SIG-M5 treated with dmso at 0.1 percent for 504 hours (cell line): ENCODE measurements at regions not wholly inside any gene's neighbourhood (a gene's known extent, or its start where the extent isn't known, plus 50 kb on each side); places are given as distances from the start of the nearest gene placed in this dataset.

Source experiments
- DNase-seq: peaks from one replicate; lab custom pipeline; 2025; ENCODE audit not compliant: unreplicated experiment; lab: John Stamatoyannopoulos, UW

DNA sequence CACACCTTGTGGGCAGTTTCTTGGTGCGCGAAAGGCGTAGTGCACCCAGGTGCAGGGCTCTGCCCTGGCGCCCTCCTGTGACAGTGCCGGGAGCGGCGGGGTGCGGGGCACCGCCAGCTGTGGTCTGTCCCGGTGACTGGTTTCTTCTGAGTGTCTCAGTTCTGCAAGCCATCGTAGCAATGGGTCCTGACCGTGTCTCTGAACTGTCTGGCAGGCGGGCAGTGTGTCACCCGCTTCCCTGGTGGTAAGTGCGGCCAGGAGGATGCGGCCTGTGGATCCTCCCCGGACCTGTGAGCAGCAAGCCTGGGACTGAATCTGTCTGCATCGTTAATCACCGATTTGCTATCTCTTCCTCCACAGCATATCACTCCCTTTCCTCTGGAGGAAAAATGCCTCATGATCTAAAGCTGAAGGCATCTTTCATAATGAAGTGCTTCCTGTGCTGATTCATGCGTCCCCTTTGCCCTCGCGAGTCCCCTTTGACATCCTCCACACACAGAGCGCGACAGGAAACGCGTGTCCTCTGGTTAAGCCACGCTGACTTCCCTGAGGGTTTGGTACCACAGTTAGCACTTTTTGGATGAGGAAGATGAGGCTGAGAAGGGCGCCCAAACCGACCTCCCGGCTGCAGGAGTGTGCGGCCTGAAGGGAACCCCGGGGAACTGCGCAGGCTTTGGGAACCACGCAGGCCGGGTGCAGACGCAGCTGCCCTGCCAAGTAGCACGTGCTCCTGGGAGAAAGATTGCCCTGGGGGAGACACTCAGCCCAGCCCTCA, 416.0 kb upstream of the HS6ST1 start:
- no peak for DNase-seq

DNA sequence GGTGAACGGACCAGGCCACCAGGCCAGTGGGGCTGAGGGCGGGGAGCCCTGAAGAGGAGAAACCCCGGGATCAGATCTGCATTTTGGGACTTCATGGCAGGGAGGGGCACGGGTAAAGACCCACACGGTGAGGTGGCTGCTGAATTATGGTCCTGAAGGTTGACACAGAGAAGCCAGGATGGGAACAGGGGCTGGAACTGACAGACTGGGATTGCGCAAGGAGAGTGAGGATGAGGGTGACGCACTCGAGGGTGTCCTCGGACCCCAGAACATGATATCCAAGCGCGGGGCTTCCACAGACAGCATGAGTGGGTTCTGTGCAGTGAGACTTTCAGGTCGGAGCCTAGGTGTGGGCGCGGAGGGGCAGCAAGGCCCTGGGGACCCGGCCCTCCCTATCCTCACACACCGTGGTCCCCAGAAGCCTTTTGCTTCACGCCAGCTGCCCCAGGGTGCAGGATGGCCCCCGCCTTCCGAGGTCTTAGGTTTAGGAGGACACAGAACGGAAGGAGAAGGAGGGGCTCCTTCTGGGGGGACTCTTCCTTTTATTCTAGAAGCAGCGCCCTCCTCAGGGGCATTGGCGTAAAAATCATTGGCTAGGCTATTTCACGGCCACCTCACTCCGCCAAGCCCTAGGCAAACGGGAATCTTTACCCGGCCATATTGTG, 416.8 kb upstream of the HS6ST1 start:
- DNase-seq = no peak

DNA sequence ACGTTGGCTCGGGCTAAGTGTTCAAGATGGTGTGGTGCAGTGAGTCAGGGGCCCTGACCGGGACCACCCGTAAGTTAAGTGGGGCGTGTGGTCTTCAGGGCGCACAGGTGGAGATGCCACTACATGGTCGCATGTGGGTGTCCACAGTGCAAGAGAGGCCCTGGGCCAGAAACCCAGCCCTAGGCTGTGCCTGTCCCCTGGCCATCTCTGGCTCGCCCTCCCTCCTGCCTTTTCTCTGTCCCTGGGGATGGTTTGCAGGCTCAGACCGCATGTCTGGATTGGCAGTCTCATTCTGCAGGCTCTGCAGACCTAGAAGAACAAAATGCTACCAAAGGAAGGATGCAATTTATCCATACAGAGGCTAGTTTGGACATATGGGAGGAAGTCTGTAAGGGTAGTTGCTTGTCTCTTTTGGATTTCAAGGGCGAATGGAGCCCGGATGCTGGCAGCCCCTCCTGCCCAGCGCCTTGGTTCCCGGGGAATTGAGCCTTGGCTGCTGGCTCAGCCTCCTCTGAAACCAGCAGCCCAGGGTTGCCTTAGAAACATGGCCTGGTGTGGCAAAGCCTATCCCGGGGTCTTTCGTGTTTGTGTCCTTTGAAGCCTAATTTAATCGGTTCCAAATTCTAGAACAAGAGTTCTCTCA, 417.5 kb upstream of the HS6ST1 start:
- no peak for DNase-seq

- peak; percentile 2 for DNase-seq
Observed at GRCh38 chr2:128736689-128737545, 418.2 kb upstream of the HS6ST1 start.

DNA sequence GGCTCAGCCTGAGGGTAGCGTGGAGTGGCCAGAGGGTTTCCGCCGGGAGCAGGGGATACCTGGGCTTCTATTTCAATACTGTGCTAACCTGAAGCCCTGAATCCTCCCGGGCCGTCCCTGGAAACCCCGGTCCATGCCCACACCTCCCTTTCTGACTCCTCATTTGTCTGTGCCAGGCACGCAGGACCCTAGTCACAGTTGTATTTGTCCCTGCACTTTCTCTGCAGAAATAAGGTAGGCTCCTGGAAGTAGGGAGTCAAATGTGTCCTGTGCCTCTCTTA, 418.8 kb upstream of the HS6ST1 start:
- DNase-seq = no peak

DNA sequence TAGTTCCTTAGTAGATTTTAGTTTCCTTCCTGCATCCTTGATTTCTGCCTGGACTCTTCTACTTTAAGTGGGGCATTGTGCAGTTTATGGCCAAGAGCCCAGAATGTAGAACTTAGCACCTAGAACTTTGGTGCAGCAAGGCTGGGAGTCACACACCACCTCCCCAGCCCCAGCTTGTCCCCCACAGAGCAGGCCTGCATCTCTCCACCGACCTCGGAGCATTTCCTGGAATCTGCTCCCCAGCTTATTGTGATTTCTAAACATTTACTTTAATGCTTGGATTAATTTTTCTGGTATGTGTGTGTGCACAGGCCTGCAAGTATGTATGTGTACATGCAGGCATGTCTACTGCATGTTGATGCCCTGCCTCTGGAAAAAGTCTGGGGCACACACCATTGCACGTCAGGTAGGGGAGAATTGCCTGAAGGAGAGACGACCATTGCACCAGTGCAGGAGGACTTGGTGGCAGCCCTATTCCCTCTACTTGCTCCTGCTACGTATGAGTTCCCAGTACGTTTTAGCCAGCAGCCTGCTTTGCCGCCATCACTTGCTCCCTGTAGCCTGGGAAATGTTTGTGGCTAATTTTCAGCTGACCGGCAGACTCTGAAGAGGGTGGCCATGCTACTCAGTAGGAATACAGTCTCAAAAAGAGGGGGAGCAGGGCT, 419.9 kb upstream of the HS6ST1 start:
- DNase-seq = no peak

DNA sequence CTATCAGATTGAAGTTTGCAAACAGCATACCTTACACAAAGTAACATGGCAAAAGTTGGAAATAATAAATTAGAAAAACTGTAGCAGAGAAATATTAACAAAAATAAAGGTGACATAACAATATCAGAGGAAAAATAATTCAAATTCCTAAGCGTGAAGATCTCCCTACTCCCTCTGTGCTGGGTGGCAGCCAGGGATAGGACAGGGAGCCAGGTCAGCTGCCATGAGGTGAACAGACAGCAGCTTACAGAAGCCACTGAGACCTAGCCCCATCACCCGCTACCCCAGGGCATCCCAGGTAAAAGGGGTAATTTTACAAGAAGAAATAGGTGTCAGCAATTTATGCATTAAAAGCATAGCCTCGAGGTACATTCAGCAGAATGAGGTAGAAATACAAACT, 423.8 kb upstream of the HS6ST1 start:
- DNase-seq = no peak

GRCh38 chr2:128745946-128746345, 427.3 kb upstream of the HS6ST1 start:
- DNase-seq = no peak

GRCh38 chr2:128746356-128746755, 427.7 kb upstream of the HS6ST1 start:
- DNase-seq = no peak

GRCh38 chr2:128748336-128748735, 429.7 kb upstream of the HS6ST1 start:
- no peak for DNase-seq

GRCh38 chr2:128748835-128749605, 430.4 kb upstream of the HS6ST1 start:
- no peak for DNase-seq

DNA sequence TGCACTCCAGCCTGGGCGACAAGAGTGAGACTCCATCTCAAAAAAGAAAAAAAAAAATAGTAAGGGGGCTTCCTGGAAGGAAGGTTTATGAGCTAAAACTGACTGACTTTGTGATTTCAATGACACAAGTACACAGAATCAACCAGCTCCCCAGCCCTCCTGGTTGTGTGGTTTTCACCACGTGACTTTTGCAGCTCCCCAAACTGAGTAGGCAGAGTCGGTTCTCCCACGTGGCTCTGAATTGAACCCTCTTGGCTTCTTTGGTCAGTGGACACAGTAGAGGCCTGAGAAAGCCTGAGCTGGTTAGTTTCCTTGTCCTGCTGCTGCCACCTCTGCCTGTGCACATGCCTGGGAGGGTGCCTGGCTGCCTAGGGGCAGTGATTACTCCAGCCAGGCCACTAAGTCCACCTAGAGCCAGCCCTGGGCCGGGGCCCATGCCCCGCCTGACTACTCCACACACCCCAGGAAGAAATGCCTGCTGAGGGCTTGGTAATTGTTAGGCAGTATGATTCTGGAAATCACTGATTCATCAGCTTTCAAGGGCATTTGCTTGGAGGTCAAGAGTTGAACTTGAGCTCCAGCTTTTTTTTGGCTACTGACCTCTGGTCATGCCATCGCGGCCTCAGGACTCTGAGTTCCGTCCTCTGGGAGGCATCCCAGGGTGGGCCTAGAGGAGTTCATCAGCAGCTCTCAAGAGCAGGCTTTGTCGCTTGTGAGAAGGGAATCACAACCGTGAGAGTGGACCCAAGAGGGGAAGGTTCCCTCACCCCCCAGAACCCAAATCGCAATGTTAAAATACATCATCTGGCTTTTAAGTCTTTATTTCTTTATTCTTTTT, 431.9 kb upstream of the HS6ST1 start:
- no peak for DNase-seq

DNA sequence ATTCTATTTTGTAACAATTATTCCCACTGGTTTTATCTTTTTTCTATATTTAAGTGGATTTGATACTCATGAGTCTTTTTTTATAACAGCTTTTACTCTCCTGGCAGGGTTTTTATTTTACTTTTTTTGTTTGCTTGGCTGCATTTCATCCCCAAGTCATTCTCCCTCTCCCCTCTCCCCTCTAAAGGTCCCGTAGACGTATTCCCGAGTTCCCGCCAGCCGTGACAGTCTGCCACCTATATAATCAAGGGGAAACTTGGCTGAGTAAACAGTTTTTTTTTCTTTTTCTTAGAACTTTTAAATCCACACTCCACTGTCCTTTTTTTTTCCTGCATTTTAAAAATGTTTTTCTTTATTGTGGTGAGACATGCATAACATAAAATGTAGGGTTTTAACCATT, 433.1 kb upstream of the HS6ST1 start:
- DNase-seq = no peak

DNA sequence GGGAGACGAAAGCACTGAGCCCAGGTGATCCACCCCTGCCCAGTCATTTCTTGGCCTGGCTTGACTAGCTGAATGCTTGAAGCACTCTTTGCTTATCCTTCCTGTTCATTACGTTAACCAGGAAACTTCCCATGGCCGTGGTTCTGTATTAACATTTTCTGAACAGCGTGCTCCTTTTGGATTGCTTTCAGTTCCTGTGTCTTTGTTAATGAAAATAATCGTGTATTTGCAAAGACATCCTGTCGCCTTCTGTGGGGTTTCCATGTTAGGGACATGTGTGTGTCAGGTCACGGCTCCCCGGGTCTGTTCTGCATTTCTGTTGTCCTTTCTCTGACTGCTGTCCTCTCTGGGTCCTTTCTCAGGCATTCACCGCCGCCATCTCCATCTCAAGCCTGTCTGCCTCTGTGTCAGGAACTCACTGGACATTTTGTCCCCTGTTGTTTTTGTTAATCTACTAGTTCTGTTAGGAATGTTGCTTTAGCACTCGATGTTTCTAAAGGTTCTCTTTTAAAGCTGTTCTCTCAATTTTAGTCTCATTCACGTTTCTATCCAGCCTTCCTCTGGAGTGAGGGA, 434.1 kb upstream of the HS6ST1 start:
- DNase-seq = no peak

DNA sequence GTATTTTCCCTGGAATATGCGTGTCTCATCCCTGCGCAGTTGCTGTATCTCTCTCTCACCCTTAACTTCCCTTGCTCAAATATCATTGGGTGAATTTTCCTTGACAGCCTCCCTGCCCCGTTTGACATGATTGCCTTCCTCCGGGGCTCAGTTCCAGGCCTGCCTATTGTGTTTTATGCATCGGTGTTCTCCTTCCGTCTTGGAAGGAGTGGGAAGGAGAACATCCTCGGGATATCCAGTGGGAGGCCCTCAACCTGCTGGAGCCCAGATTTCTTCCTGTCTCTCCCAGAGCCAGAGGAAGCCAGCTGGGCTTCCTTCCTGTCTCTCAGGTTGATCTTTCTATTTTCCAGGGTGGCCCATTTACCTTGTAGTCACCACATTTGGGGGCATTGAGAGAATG, 434.7 kb upstream of the HS6ST1 start:
- no peak for DNase-seq

GRCh38 chr2:128753800-128754199, 435.1 kb upstream of the HS6ST1 start:
- no peak for DNase-seq

DNA sequence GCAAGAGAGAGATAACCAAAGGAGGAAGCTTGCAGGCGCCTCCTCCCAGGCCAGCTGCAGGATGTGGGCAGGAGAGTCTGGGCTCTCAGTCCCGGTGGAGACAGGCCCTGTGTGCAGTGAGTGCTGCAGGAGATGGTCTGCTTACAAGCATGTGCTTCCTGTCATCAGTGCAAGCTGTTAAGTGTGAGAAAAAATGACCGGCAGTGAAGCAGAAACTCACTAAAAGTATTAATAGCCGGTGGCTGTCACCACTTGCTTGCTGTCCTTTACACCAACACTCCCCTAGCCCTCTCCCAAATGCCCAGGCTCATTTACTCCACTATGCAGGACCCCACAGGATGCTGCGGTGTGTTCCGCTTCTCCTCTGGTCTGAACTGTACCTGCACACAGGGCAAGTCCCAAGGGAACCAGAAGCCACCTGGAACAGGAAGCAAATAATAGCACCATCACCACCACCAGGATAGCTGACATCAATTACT, 435.6 kb upstream of the HS6ST1 start:
- DNase-seq = no peak

DNA sequence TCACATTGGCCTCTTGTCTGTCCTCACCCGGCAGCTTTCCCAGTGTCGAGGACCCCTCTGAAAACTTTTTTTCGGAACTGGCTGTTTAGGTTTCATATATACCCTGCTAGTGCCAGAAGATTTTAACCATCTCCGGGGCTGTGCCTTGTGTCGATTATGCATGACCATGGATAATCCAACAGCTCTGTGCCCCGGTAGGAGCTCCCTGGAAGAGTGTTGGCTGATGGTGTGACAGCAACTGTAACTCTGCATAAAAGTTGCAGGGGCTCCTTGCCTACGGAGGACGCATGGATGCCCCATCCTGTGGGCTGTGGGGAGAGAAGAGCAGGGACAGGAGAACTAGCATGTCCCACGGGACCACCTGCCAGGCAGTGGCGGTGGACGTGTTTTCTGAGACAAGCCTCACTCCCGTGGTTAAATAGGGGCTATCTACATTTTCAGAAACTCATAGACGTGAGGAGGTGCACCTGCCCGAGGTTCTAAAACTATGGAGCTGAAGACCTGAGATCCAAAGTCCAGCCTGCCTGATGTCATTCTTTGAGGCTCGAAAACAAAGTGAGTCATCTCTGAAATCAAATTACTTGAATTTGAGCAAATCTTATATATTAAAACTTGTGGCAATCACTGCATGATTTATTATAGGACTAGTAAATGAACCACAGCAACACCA, 437.2 kb upstream of the HS6ST1 start:
- no peak for DNase-seq
